ENCODE measurements at regions not wholly inside any gene's neighbourhood (a gene's known extent, or its start where the extent isn't known, plus 50 kb on each side); places are given as distances from the start of the nearest gene placed in this dataset.

DNA sequence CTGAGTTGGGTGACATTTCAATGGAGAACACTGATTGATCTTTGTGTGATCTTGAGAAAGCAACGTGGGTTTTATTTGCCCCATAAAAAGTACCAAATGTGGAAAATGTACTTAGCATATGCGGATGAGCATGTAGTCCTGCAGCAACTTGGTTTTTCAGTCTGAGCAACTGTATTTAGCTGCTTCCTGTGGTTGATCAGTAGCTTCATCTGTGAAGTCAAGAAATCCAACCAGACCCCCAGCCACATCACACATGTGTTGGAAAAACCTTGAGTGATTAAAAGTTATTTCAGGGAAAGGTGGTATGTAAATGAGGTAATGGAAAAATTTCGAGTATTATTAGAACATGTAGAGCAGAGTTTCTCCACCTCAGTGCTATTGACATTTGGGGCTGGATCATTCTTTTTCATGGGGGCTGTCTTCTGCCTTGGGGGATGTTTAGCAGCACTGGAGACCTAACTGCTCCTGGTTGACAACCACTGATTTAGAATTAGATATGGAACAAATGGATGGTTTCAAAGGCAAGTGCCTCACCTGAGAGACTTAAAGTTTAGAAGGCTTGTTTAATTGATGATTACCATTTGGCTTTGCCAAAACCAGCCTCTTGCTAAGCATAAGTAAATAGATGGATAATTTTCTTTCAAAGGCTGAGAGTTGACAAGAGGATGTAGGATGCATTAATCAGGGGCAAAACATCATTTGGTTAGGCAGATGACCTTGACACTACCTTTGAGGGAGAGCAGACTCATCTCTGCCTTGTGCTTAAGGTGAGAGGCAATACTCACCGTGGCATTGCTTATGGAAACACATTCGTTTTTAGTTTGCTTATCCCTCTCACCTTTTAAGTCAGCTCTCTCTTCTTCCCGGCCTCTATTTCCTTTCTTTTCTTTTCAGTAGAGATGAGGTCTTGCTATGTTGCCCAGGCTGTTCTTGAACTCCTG lies 193.0 kb upstream of the RPS6KA3 start:
- H3K9me3 ChIP-seq (ENCODE audit: control insufficient read depth in 1 of 2, insufficient read depth in 1 of 2, low read depth in 1 of 2, low read length in 2 of 2), result no peaks in the 10 kb centered on the region
- DNase-seq (ENCODE audit: low read depth, low spot score) (no peak), ATAC-seq (no peak)
- ChIA-PET POLR2A (no interaction called here), RAD21 (ENCODE audit: low non-redundant PET in 1 of 2, low total read pairs in 2 of 2, uncharacterized antibody in 2 of 2, unreplicated experiment in 2 of 2) (no interaction called here), CTCF (no interaction called here)
- no peaks in the 10 kb centered on the region for H3K79me2 ChIP-seq (ENCODE audit: insufficient read depth, low read length)
- intact Hi-C loops (cut with micrococcal nuclease), result no loop called here
- no peaks in the 10 kb centered on the region for H3K9me2 ChIP-seq (ENCODE audit: insufficient read depth)
- no peaks in the 10 kb centered on the region for H3K4me1 ChIP-seq (ENCODE audit: control insufficient read depth in 1 of 2, insufficient read depth in 2 of 2, low read length in 2 of 2)
- H3K27me3 ChIP-seq (ENCODE audit: insufficient read depth, low read length), result no peaks in the 10 kb centered on the region
- no peaks in the 10 kb centered on the region for H4K20me1 ChIP-seq (ENCODE audit: insufficient read depth)
- no peak overlapping the region for H3K9ac ChIP-seq (ENCODE audit: low read length)
- H3K4me2 ChIP-seq (ENCODE audit: low read length), result no peak overlapping the region
- H3K36me3 ChIP-seq (ENCODE audit: control insufficient read depth in 1 of 2, insufficient read depth in 2 of 2, low read length in 2 of 2), result no peaks in the 10 kb centered on the region
- no TSS peak for BruUV-seq (replicated peaks)
- H3K27ac ChIP-seq (ENCODE audit: low read depth, low read length), result no peak overlapping the region
- TF ChIP-seq ZNF274 (IDR thresholded peaks at IDR 0.05; ENCODE audit: low read depth, low read length) (no peak), CBX3 (IDR thresholded peaks at IDR 0.05; ENCODE audit: low read depth) (no peak), EZH2phosphoT487 (IDR thresholded peaks at IDR 0.05; ENCODE audit: borderline replicate concordance) (no peak), CEBPB (IDR thresholded peaks at IDR 0.05; ENCODE audit: low read depth) (no peak), EGR1 (IDR thresholded peaks at IDR 0.05; ENCODE audit: low read depth) (no peak), FOSL1 (IDR thresholded peaks at IDR 0.05; ENCODE audit: low read depth) (no peak), ZFX (IDR thresholded peaks at IDR 0.05) (no peak)
- TF ChIP-seq, protein P1, sequence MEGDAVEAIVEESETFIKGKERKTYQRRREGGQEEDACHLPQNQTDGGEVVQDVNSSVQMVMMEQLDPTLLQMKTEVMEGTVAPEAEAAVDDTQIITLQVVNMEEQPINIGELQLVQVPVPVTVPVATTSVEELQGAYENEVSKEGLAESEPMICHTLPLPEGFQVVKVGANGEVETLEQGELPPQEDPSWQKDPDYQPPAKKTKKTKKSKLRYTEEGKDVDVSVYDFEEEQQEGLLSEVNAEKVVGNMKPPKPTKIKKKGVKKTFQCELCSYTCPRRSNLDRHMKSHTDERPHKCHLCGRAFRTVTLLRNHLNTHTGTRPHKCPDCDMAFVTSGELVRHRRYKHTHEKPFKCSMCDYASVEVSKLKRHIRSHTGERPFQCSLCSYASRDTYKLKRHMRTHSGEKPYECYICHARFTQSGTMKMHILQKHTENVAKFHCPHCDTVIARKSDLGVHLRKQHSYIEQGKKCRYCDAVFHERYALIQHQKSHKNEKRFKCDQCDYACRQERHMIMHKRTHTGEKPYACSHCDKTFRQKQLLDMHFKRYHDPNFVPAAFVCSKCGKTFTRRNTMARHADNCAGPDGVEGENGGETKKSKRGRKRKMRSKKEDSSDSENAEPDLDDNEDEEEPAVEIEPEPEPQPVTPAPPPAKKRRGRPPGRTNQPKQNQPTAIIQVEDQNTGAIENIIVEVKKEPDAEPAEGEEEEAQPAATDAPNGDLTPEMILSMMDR (IDR thresholded peaks at IDR 0.05 in 2 of 3, conservative IDR thresholded peaks at IDR 0.05 in 1 of 3; ENCODE audit: borderline replicate concordance in 1 of 3, insufficient read depth in 1 of 3, low read depth in 2 of 3, low read length in 2 of 3), result no peak
- TF ChIP-seq, protein P2, sequence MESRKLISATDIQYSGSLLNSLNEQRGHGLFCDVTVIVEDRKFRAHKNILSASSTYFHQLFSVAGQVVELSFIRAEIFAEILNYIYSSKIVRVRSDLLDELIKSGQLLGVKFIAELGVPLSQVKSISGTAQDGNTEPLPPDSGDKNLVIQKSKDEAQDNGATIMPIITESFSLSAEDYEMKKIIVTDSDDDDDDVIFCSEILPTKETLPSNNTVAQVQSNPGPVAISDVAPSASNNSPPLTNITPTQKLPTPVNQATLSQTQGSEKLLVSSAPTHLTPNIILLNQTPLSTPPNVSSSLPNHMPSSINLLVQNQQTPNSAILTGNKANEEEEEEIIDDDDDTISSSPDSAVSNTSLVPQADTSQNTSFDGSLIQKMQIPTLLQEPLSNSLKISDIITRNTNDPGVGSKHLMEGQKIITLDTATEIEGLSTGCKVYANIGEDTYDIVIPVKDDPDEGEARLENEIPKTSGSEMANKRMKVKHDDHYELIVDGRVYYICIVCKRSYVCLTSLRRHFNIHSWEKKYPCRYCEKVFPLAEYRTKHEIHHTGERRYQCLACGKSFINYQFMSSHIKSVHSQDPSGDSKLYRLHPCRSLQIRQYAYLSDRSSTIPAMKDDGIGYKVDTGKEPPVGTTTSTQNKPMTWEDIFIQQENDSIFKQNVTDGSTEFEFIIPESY (IDR thresholded peaks at IDR 0.05; ENCODE audit: extremely low read depth, insufficient replicate concordance, low read length), result no peak
- no peak overlapping the region for H3K4me3 ChIP-seq (replicated peaks in 1 of 2; ENCODE audit: low read depth in 1 of 2, low read length in 2 of 2)
- H2AFZ ChIP-seq (ENCODE audit: low read depth, low read length, poor library complexity, severe bottlenecking), result no peak overlapping the region
